Spleen (tissue), 7 donors: ENCODE measurements at regions not wholly inside any gene's neighbourhood (a gene's known extent, or its start where the extent isn't known, plus 50 kb on each side); places are given as distances from the start of the nearest gene placed in this dataset.

Source experiments
- CTCF ChIP-seq, 11 experiments: fragments of 200-600 bp in 7 of 11; fragments of 450-650 bp in 4 of 11; sonication (generic) in 4 of 11; IDR thresholded peaks in 8 of 11; conservative IDR thresholded peaks in 3 of 11; 1 replicate in 7 of 11; 2 replicates in 4 of 11; pipeline versions ENCODE4 v1.4.0 to v1.8.0; 2016 to 2021; ENCODE audit warnings: antibody characterized with exemption in 11 of 11, inconsistent platforms in 4 of 11, mild to moderate bottlenecking in 1 of 11
- POLR2A ChIP-seq, 3 donors: fragments of 450-650 bp; IDR thresholded peaks; one replicate each; pipeline ENCODE4 v1.5.1; 2017; ENCODE audit warnings: antibody characterized with exemption in 3 of 3, mild to moderate bottlenecking in 1 of 3
- POLR2AphosphoS5 ChIP-seq, 3 donors: sonication (generic); formaldehyde crosslinking; IDR thresholded peaks; one replicate each; pipeline ENCODE4 v1.5.1; 2017; ENCODE audit warnings: antibody characterized with exemption in 3 of 3
- donor health status: DM: no; HTN: no; CAD: no; lungs with moderate emphysema.
- donor health status: DM: no; HTN: no; CAD: no.
- donor health status: DM: no; HTN: no; CAD: no.

- TF ChIP-seq CTCF (IDR thresholded peaks at IDR 0.05 in 8 of 11, conservative IDR thresholded peaks at IDR 0.05 in 3 of 11) (no peak), POLR2AphosphoS5 (IDR thresholded peaks at IDR 0.05) (no peak), POLR2A (IDR thresholded peaks at IDR 0.05) (no peak)
These were observed 430.2 kb downstream of the MEIS1 start for GRCh38 chr2:66865161-66865560.
